Ovary (tissue), 3 donors: ENCODE measurements at regions not wholly inside any gene's neighbourhood (a gene's known extent, or its start where the extent isn't known, plus 50 kb on each side); places are given as distances from the start of the nearest gene placed in this dataset.

Experiments used
- EP300 ChIP-seq: sonication (generic); formaldehyde crosslinking; IDR thresholded peaks from one replicate; pipeline ENCODE4 v1.6.1; 2017; ENCODE audit warnings: antibody characterized with exemption
- POLR2A ChIP-seq: fragments of 450-650 bp; IDR thresholded peaks from one replicate; pipeline ENCODE4 v1.6.1; 2017; ENCODE audit warnings: antibody characterized with exemption, mild to moderate bottlenecking, moderate library complexity
- TF ChIP-seq, protein P1 (sequence below), 3 donors: fragments of 450-650 bp in 2 of 3; fragments of 200-600 bp in 1 of 3; IDR thresholded peaks; one replicate each; pipeline versions ENCODE4 v1.5.1 to v1.8.0; 2016 to 2022; ENCODE audit warnings: antibody characterized with exemption in 3 of 3, mild to moderate bottlenecking in 1 of 3
- donor health status: DM: no; HTN: no; CAD: no.

GRCh38 chr18:62449490-62450104, 73.2 kb upstream of the ZCCHC2 start:
- TF ChIP-seq POLR2A (no peak), EP300 (no peak)
- TF ChIP-seq, protein P1, sequence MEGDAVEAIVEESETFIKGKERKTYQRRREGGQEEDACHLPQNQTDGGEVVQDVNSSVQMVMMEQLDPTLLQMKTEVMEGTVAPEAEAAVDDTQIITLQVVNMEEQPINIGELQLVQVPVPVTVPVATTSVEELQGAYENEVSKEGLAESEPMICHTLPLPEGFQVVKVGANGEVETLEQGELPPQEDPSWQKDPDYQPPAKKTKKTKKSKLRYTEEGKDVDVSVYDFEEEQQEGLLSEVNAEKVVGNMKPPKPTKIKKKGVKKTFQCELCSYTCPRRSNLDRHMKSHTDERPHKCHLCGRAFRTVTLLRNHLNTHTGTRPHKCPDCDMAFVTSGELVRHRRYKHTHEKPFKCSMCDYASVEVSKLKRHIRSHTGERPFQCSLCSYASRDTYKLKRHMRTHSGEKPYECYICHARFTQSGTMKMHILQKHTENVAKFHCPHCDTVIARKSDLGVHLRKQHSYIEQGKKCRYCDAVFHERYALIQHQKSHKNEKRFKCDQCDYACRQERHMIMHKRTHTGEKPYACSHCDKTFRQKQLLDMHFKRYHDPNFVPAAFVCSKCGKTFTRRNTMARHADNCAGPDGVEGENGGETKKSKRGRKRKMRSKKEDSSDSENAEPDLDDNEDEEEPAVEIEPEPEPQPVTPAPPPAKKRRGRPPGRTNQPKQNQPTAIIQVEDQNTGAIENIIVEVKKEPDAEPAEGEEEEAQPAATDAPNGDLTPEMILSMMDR (IDR thresholded peaks at IDR 0.05) = no peak
